Nephron (organoid): ENCODE measurements at regions not wholly inside any gene's neighbourhood (a gene's known extent, or its start where the extent isn't known, plus 50 kb on each side); places are given as distances from the start of the nearest gene placed in this dataset.

ENCODE experiments used
- H3K27ac Mint-ChIP-seq, 3 experiments: 2 replicates each; pipeline ENCODE4 v1.8.0; 2020; ENCODE audit warnings: mixed read lengths in 3 of 3, mild to moderate bottlenecking in 2 of 3, moderate library complexity in 1 of 3
- H3K27me3 Mint-ChIP-seq: 2 replicates; pipeline ENCODE4 v1.8.0; 2021; ENCODE audit warnings: low read depth, mild to moderate bottlenecking, moderate library complexity, mixed read lengths
- H3K36me3 Mint-ChIP-seq: 2 replicates; pipeline ENCODE4 v1.8.0; 2020; ENCODE audit warnings: low read depth, mixed read lengths
- H3K4me1 Mint-ChIP-seq: 2 replicates; pipeline ENCODE4 v1.8.0; 2020; ENCODE audit warnings: mixed read lengths
- H3K4me3 Mint-ChIP-seq, 3 experiments: 2 replicates each; pipeline ENCODE4 v1.8.0; 2020; ENCODE audit warnings: mild to moderate bottlenecking in 3 of 3, mixed read lengths in 3 of 3, moderate library complexity in 2 of 3
- H3K9me3 Mint-ChIP-seq: 2 replicates; pipeline ENCODE4 v1.8.0; 2020; ENCODE audit warnings: mixed read lengths
- CTCF ChIP-seq, 3 experiments: fragments of 200-600 bp; sonication (generic); IDR thresholded peaks; one replicate each; pipeline ENCODE4 v1.5.0; 2021; ENCODE audit warnings: antibody characterized with exemption in 3 of 3; ENCODE audit not compliant: unreplicated experiment in 3 of 3

- TF ChIP-seq CTCF (IDR thresholded peaks at IDR 0.05; ENCODE audit: unreplicated experiment in 3 of 3) = no peak
- Mint-ChIP-seq H3K4me1 (no peaks in the 10 kb centered on the region), H3K9me3 (no peaks in the 10 kb centered on the region), H3K27ac (no peak overlapping the region), H3K27me3 (peaks cover 5% of the 10 kb centered on the region), H3K36me3 (no peaks in the 10 kb centered on the region), H3K4me3 (no peak overlapping the region)
Observed at GRCh38 chr1:36614991-36615390, 132.3 kb upstream of the CSF3R start.

- H3K36me3 Mint-ChIP-seq = no peaks in the 10 kb centered on the region
- no peak overlapping the region for H3K4me3 Mint-ChIP-seq
- no peaks in the 10 kb centered on the region for H3K4me1 Mint-ChIP-seq
- H3K9me3 Mint-ChIP-seq = no peaks in the 10 kb centered on the region
- no peak overlapping the region for H3K27ac Mint-ChIP-seq
- TF ChIP-seq CTCF (IDR thresholded peaks at IDR 0.05; ENCODE audit: unreplicated experiment in 3 of 3) = no peak
- H3K27me3 Mint-ChIP-seq = peaks cover 5% of the 10 kb centered on the region
Observed at GRCh38 chr1:36614571-36614970, 131.9 kb upstream of the CSF3R start.

GRCh38 chr1:36613721-36614120, 131.0 kb upstream of the CSF3R start:
- Mint-ChIP-seq H3K27me3 (peaks cover 5% of the 10 kb centered on the region), H3K4me1 (no peaks in the 10 kb centered on the region), H3K36me3 (no peaks in the 10 kb centered on the region), H3K27ac (no peak overlapping the region), H3K9me3 (no peaks in the 10 kb centered on the region), H3K4me3 (no peak overlapping the region)
- TF ChIP-seq CTCF (IDR thresholded peaks at IDR 0.05; ENCODE audit: unreplicated experiment in 3 of 3) = no peak

- Mint-ChIP-seq H3K36me3 (no peaks in the 10 kb centered on the region), H3K4me3 (no peak overlapping the region)
- no peak for TF ChIP-seq CTCF (IDR thresholded peaks at IDR 0.05; ENCODE audit: unreplicated experiment in 3 of 3)
Observed at GRCh38 chr1:36612881-36613280, 130.2 kb upstream of the CSF3R start.

GRCh38 chr1:36612121-36612520, 129.4 kb upstream of the CSF3R start:
- Mint-ChIP-seq H3K27me3 (peaks cover 9% of the 10 kb centered on the region), H3K36me3 (no peaks in the 10 kb centered on the region), H3K4me3 (no peak overlapping the region), H3K9me3 (no peaks in the 10 kb centered on the region), H3K4me1 (no peaks in the 10 kb centered on the region), H3K27ac (no peak overlapping the region)
- no peak for TF ChIP-seq CTCF (IDR thresholded peaks at IDR 0.05; ENCODE audit: unreplicated experiment in 3 of 3)

More at GRCh38 chr1:36612881-36613280, 130.2 kb upstream of the CSF3R start:
- H3K27ac Mint-ChIP-seq = no peak overlapping the region
- H3K4me1 Mint-ChIP-seq = no peaks in the 10 kb centered on the region
- peaks cover 9% of the 10 kb centered on the region for H3K27me3 Mint-ChIP-seq
- H3K9me3 Mint-ChIP-seq = no peaks in the 10 kb centered on the region

- Mint-ChIP-seq H3K36me3 (no peaks in the 10 kb centered on the region), H3K27me3 (peaks cover 18% of the 10 kb centered on the region), H3K4me1 (no peaks in the 10 kb centered on the region), H3K4me3 (no peak overlapping the region), H3K27ac (no peak overlapping the region), H3K9me3 (no peaks in the 10 kb centered on the region)
- peak; percentile 63 to 68 (median 64) for TF ChIP-seq CTCF (IDR thresholded peaks at IDR 0.05; ENCODE audit: unreplicated experiment in 3 of 3)
Observed at GRCh38 chr1:36609241-36610027, 126.7 kb upstream of the CSF3R start.
